ENCODE measurements at regions not wholly inside any gene's neighbourhood (a gene's known extent, or its start where the extent isn't known, plus 50 kb on each side); places are given as distances from the start of the nearest gene placed in this dataset.

DNA sequence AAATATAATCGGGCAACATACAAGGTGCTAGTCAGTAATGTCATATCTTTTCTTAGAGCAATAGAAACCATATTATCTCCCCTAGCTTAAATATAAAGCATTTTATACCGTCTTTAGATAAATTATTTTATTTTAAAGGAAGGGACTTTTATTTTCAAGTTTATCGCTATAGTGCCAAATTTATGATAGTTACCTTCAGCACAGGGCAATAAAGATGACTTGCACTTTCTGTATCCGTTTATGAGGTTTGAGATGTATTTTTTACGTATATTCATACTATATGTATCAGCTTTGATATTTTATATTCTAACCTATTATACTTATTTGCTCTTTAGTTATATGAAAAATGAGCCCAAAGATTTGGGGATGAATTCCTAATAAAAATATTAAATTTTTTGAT is 61.6 kb upstream of the CARD18 start:
- Histone ChIP-seq H3K4me3 (no peak overlapping the region), H3K27me3 (no peaks in the 10 kb centered on the region), H3K27ac (no peak overlapping the region), H3K9me3 (no peaks in the 10 kb centered on the region), H3K4me1 (peaks cover 13 to 37% (median 20%) of the 10 kb centered on the region in 3 donors), H3K36me3 (no peaks in the 10 kb centered on the region)
- 53 to 58% methylated on average over 5 of the region's 5 CpGs for WGBS, 2 donors
- TF ChIP-seq, protein P1, sequence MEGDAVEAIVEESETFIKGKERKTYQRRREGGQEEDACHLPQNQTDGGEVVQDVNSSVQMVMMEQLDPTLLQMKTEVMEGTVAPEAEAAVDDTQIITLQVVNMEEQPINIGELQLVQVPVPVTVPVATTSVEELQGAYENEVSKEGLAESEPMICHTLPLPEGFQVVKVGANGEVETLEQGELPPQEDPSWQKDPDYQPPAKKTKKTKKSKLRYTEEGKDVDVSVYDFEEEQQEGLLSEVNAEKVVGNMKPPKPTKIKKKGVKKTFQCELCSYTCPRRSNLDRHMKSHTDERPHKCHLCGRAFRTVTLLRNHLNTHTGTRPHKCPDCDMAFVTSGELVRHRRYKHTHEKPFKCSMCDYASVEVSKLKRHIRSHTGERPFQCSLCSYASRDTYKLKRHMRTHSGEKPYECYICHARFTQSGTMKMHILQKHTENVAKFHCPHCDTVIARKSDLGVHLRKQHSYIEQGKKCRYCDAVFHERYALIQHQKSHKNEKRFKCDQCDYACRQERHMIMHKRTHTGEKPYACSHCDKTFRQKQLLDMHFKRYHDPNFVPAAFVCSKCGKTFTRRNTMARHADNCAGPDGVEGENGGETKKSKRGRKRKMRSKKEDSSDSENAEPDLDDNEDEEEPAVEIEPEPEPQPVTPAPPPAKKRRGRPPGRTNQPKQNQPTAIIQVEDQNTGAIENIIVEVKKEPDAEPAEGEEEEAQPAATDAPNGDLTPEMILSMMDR (IDR thresholded peaks at IDR 0.05), result no peak
- FAIRE-seq (peak; percentile 89), ATAC-seq (no peak), DNase-seq (no peak)
- intact Hi-C loops (cut with DNase I), result no loop called here

DNA sequence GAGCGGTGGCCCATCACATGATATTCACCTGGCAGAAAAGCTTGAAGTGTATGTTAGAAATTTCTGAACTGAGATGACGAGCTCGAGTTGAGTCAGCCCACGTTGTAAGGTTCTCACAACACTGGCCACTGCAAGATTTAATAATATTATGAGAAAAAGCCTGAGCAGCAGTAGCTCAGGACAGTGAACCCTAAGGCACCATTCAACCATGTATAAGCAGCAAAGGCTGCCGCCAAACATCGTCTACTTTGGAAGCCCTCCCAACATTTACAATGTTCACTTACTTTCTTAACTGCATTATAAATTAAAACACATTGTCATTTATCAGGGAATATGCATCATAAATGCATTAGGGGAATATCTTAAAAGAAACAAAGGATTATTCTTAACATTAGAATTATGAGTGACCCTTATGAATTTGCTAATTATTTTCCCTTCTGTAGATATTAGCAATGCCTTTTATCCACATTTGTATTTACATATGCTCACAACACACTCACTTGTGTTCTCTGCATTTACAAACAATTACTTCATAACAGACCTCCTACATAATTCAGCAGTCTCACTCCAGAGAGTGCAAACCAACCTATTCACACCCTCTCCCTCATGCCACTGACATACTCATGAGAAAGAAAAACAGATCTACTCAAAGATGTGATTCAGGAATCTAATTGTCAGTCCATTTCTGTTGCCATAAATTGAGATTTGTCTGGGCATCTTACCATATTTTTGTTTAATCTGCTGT is 57.7 kb upstream of the CARD18 start:
- DNase-seq, result no peak
- Histone ChIP-seq H3K4me3 (no peak overlapping the region), H3K27ac (no peak overlapping the region), H3K4me1 (peaks cover 0 to 17% (median 8%) of the 10 kb centered on the region in 3 donors), H3K27me3 (no peaks in the 10 kb centered on the region), H3K36me3 (no peaks in the 10 kb centered on the region), H3K9me3 (no peaks in the 10 kb centered on the region)
- TF ChIP-seq, protein P1 (IDR thresholded peaks at IDR 0.05), result no peak
- WGBS, 2 donors, result 81 to 85% methylated on average over 6 of the region's 6 CpGs
- no peak for ATAC-seq
- intact Hi-C loops (cut with DNase I), result no loop called here
- FAIRE-seq, result no peak

DNA sequence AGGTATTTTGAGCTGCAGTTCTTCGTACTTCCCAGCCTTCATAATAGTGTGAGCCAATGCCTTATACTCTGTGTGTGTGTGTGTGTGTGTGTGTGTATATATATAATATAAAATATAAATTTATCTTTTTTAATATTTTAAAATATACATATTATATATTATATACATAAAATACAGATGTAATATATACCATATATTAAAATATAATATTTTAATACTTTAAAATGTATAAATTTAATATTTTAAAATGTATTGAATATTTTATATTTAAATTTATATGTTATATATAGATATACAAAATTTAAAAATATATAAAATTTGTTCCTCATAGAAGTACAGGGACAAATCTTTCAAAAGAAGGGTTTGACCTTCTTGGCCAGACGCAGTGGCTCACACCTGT is 53.7 kb upstream of the CARD18 start:
- no peaks in the 10 kb centered on the region for H3K27me3 ChIP-seq
- no peak overlapping the region for H3K4me3 ChIP-seq
- FAIRE-seq, result peak; percentile 90
- no peaks in the 10 kb centered on the region for H3K36me3 ChIP-seq
- no peak for ATAC-seq
- no peaks in the 10 kb centered on the region for H3K4me1 ChIP-seq
- DNase-seq, result no peak
- H3K9me3 ChIP-seq, result no peaks in the 10 kb centered on the region
- WGBS, 2 donors, result 81 to 90% methylated on average over 2 of the region's 2 CpGs
- TF ChIP-seq, protein P1 (IDR thresholded peaks at IDR 0.05), result no peak
- no peak overlapping the region for H3K27ac ChIP-seq
- intact Hi-C loops (cut with DNase I), result no loop called here

DNA sequence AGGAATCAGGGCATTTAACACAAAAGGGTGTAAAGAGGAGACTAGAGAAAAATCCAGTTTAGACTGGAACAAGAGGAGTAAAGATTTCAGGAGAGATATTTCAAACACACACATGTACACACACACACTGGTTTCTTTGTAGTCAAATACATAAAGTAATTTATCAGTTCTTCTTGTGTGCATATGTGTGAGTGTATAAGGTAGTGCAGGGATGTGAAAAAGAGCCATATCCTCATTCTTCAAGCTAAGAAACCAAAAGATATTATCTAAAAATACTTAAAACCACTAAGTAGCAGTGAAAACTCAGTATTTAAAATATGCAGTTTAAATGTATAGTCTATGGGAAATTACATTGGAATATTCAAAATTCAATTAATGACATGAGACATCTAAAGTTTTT is 52.5 kb upstream of the CARD18 start:
- no peak for DNase-seq
- H3K36me3 ChIP-seq, result no peaks in the 10 kb centered on the region
- no peaks in the 10 kb centered on the region for H3K9me3 ChIP-seq
- no peaks in the 10 kb centered on the region for H3K4me1 ChIP-seq
- intact Hi-C loops (cut with DNase I), result no loop called here
- no peak overlapping the region for H3K4me3 ChIP-seq
- FAIRE-seq, result no peak
- no peak overlapping the region for H3K27ac ChIP-seq
- no peak for ATAC-seq
- TF ChIP-seq, protein P1 (IDR thresholded peaks at IDR 0.05), result no peak
- H3K27me3 ChIP-seq, result no peaks in the 10 kb centered on the region

DNA sequence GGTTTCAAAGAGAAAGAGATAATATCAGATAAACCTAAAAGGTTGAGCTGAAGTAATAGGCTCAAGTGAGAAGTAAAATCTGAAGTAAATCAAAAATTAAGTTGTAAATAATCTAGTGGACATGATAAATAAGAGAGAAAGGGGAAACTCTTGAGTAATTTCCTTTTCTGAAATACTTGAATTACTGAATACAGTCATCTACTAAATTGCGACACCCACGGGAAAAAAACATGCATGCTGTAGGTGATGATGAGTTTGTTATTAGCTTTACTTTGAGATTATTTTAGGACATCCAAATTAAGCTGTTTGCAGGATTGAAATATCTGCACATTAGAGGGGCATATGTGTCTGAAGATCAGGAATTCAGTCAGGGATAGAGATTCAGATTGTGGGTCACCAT is 50.0 kb upstream of the CARD18 start:
- peak in 1 of 4 donors; percentile 14 for ATAC-seq
- no peak for DNase-seq
- intact Hi-C loops (cut with DNase I), result no loop called here
- TF ChIP-seq, protein P1 (IDR thresholded peaks at IDR 0.05), result no peak
- no peaks in the 10 kb centered on the region for H3K27me3 ChIP-seq
- H3K9me3 ChIP-seq, result no peaks in the 10 kb centered on the region
- no peaks in the 10 kb centered on the region for H3K36me3 ChIP-seq
- no peak overlapping the region for H3K4me3 ChIP-seq
- no peak overlapping the region for H3K27ac ChIP-seq
- no peaks in the 10 kb centered on the region for H3K4me1 ChIP-seq
- no peak for FAIRE-seq
- WGBS, 2 donors, result 77 to 91% methylated on average over 2 of the region's 2 CpGs
